Stomach (tissue), 8 donors: ENCODE measurements at regions not wholly inside any gene's neighbourhood (a gene's known extent, or its start where the extent isn't known, plus 50 kb on each side); places are given as distances from the start of the nearest gene placed in this dataset.

Experiments used
- DNase-seq, 2 donors: peaks; one replicate each; pipeline versions ENCODE4 v3.0.0 to v3.0.0-alpha.2; 2013 to 2019
- H3K27ac ChIP-seq, 5 donors: fragments of 200-600 bp in 4 of 5; sonication (generic) in 4 of 5; one replicate each; pipeline ENCODE4 v1.5.1; 2013 to 2019; ENCODE audit warnings: mild to moderate bottlenecking in 1 of 5, moderate library complexity in 1 of 5
- H3K27me3 ChIP-seq, 3 donors: fragments of 200-600 bp; sonication (generic); one replicate each; pipeline ENCODE4 v1.5.1; 2017 to 2019; ENCODE audit warnings: mixed run types in 1 of 3
- H3K36me3 ChIP-seq, 4 donors: fragments of 200-600 bp; sonication (generic); 1 replicate in 3 of 4; 2 replicates in 1 of 4; pipeline ENCODE4 v1.5.1; 2016 to 2019
- H3K4me1 ChIP-seq, 4 donors: fragments of 200-600 bp; sonication (generic); one replicate each; pipeline ENCODE4 v1.5.1; 2016 to 2019
- H3K4me3 ChIP-seq, 4 donors: fragments of 200-600 bp; sonication (generic) in 3 of 4; one replicate each; pipeline ENCODE4 v1.5.1; 2016 to 2019; ENCODE audit warnings: mild to moderate bottlenecking in 1 of 4
- H3K9me3 ChIP-seq, 4 donors: fragments of 200-600 bp; sonication (generic); one replicate each; pipeline ENCODE4 v1.5.1; 2016 to 2019
- EP300 ChIP-seq: sonication (generic); formaldehyde crosslinking; IDR thresholded peaks from one replicate; pipeline ENCODE4 v1.6.1; 2017; ENCODE audit warnings: antibody characterized with exemption
- POLR2A ChIP-seq, 4 donors: fragments of 450-650 bp; IDR thresholded peaks; one replicate each; pipeline ENCODE4 v1.6.1; 2016; ENCODE audit warnings: antibody characterized with exemption in 4 of 4, control low read depth in 2 of 4, mild to moderate bottlenecking in 1 of 4, moderate library complexity in 1 of 4
- POLR2AphosphoS5 ChIP-seq, 3 donors: sonication (generic); formaldehyde crosslinking; IDR thresholded peaks; one replicate each; pipeline ENCODE4 v1.6.1; 2016; ENCODE audit warnings: antibody characterized with exemption in 3 of 3
- WGBS, 5 donors: extraction: QIAGEN DNeasy Blood & Tissue Kit in 3 of 5; methylation state at CpG; one replicate each; pipeline versions ENCODE4 v1.1.5 to v1.1.7; 2013 to 2018; 5-methylcytosine and 5-hydroxymethylcytosine counted together
- intact Hi-C: fragments of 100-400 bp; cut with DNase I; formaldehyde crosslinking; loops from one replicate; pipeline ENCODE4 v1.15.1; 2023; ENCODE audit warnings: low total_unique reads
- TF ChIP-seq, protein P1 (sequence below), 7 experiments: fragments of 450-650 bp in 4 of 7; fragments of 200-600 bp in 3 of 7; sonication (generic) in 3 of 7; IDR thresholded peaks; one replicate each; pipeline ENCODE4 v1.5.1; 2016 to 2019; ENCODE audit warnings: antibody characterized with exemption in 7 of 7, control low read depth in 2 of 7, mild to moderate bottlenecking in 1 of 7
- donor health status: healthy with polysubstance abuse.
- donor health status: Bipolar disorder and iron deficiency.
- donor health status: healthy.

GRCh38 chr10:109679478-109679877, 243.8 kb downstream of the XPNPEP1 start:
- H3K27ac ChIP-seq, result no peak overlapping the region
- DNase-seq, result no peak
- H3K27me3 ChIP-seq, result no peaks in the 10 kb centered on the region
- H3K36me3 ChIP-seq, result no peaks in the 10 kb centered on the region
- H3K4me1 ChIP-seq, result no peaks in the 10 kb centered on the region
- no peaks in the 10 kb centered on the region for H3K9me3 ChIP-seq
- intact Hi-C loops, result no loop called here
- no peak for TF ChIP-seq EP300
- TF ChIP-seq, protein P1, sequence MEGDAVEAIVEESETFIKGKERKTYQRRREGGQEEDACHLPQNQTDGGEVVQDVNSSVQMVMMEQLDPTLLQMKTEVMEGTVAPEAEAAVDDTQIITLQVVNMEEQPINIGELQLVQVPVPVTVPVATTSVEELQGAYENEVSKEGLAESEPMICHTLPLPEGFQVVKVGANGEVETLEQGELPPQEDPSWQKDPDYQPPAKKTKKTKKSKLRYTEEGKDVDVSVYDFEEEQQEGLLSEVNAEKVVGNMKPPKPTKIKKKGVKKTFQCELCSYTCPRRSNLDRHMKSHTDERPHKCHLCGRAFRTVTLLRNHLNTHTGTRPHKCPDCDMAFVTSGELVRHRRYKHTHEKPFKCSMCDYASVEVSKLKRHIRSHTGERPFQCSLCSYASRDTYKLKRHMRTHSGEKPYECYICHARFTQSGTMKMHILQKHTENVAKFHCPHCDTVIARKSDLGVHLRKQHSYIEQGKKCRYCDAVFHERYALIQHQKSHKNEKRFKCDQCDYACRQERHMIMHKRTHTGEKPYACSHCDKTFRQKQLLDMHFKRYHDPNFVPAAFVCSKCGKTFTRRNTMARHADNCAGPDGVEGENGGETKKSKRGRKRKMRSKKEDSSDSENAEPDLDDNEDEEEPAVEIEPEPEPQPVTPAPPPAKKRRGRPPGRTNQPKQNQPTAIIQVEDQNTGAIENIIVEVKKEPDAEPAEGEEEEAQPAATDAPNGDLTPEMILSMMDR (IDR thresholded peaks at IDR 0.05), result no peak
- no peak for TF ChIP-seq POLR2A (IDR thresholded peaks at IDR 0.05)
- TF ChIP-seq POLR2AphosphoS5 (IDR thresholded peaks at IDR 0.05), result no peak
- no peak overlapping the region for H3K4me3 ChIP-seq

GRCh38 chr10:109678857-109679256, 244.5 kb downstream of the XPNPEP1 start:
- no peak for TF ChIP-seq POLR2A (IDR thresholded peaks at IDR 0.05)
- TF ChIP-seq, protein P1 (IDR thresholded peaks at IDR 0.05), result no peak
- no peak for TF ChIP-seq POLR2AphosphoS5 (IDR thresholded peaks at IDR 0.05)
- TF ChIP-seq EP300, result no peak
- Histone ChIP-seq H3K4me3 (no peak overlapping the region), H3K27me3 (no peaks in the 10 kb centered on the region), H3K36me3 (no peaks in the 10 kb centered on the region), H3K27ac (no peak overlapping the region), H3K4me1 (no peaks in the 10 kb centered on the region), H3K9me3 (no peaks in the 10 kb centered on the region)
- intact Hi-C loops, result no loop called here
- no peak for DNase-seq
- WGBS, 5 donors, result 70 to 89% (median 83%) methylated on average over 1 of the region's 1 CpG

GRCh38 chr10:109676703-109677102, 246.6 kb downstream of the XPNPEP1 start:
- Histone ChIP-seq H3K4me3 (no peak overlapping the region), H3K27ac (no peak overlapping the region), H3K4me1 (no peaks in the 10 kb centered on the region), H3K27me3 (no peaks in the 10 kb centered on the region), H3K36me3 (no peaks in the 10 kb centered on the region), H3K9me3 (no peaks in the 10 kb centered on the region)
- DNase-seq, result no peak
- TF ChIP-seq, protein P1 (IDR thresholded peaks at IDR 0.05), result no peak
- TF ChIP-seq EP300 (no peak), POLR2A (IDR thresholded peaks at IDR 0.05) (no peak), POLR2AphosphoS5 (IDR thresholded peaks at IDR 0.05) (no peak)
- intact Hi-C loops, result no loop called here

DNA sequence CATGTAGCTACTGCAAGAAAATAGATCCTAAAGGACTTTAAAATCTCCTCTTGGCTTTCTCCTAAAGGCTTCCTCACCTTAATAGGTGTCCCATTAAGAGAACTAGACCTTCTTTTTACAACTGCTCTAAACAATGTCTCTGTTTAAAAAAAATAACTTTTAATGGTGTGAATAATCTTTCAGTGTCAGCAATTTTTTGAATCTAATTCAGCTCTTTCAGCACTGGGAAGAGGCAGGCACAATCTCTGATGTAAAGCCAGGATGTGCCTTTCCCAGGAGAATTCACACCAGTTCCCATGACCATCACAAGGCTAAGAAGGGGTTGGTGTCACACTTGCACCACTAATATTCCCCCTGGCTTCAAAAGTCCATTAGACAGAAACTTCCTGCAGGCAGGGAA, 254.6 kb downstream of the XPNPEP1 start:
- H3K4me1 ChIP-seq, result no peaks in the 10 kb centered on the region
- no peak overlapping the region for H3K4me3 ChIP-seq
- peaks cover 0 to 9% (median 5%) of the 10 kb centered on the region in 4 donors for H3K9me3 ChIP-seq
- DNase-seq, result no peak
- no peaks in the 10 kb centered on the region for H3K36me3 ChIP-seq
- no peak for TF ChIP-seq POLR2AphosphoS5 (IDR thresholded peaks at IDR 0.05)
- TF ChIP-seq, protein P1 (IDR thresholded peaks at IDR 0.05), result no peak
- no peak for TF ChIP-seq POLR2A (IDR thresholded peaks at IDR 0.05)
- TF ChIP-seq EP300, result no peak
- no peaks in the 10 kb centered on the region for H3K27me3 ChIP-seq
- no peak overlapping the region for H3K27ac ChIP-seq
- intact Hi-C loops, result no loop called here
